Activated CD8-positive, alpha-beta T cell treated with anti-CD3 and anti-CD28 coated beads for 36 hours (primary cell): ENCODE measurements at regions not wholly inside any gene's neighbourhood (a gene's known extent, or its start where the extent isn't known, plus 50 kb on each side); places are given as distances from the start of the nearest gene placed in this dataset.

Experiments used
- ATAC-seq: fragments of 200-7000 bp; cut with Tn5 transposase; one replicate; pipeline ENCODE4 v1.10.0; 2021; ENCODE audit warnings: mild to moderate bottlenecking, moderate library complexity
- CTCF ChIA-PET: fragments of 350-600 bp; sonication (Branson Sonifier 250); formaldehyde crosslinking; loops from one replicate; lab custom pipeline; 2021; ENCODE audit warnings: antibody characterized with exemption; lab: Charles Lee
- POLR2A ChIA-PET: fragments of 350-600 bp; sonication (Branson Sonifier 250); formaldehyde crosslinking; loops from one replicate; lab custom pipeline; 2021; ENCODE audit warnings: antibody characterized with exemption; lab: Charles Lee
- DNase-seq: peaks from one replicate; pipeline ENCODE4 v3.0.0-alpha.2; 2020
- H3K27ac Mint-ChIP-seq: one replicate; pipeline ENCODE4 v1.8.0; 2021; ENCODE audit warnings: mild to moderate bottlenecking, mixed read lengths
- H3K27me3 Mint-ChIP-seq: one replicate; pipeline ENCODE4 v1.8.0; 2021; ENCODE audit warnings: mixed read lengths
- H3K36me3 Mint-ChIP-seq: one replicate; pipeline ENCODE4 v1.8.0; 2021; ENCODE audit warnings: low read depth, mixed read lengths
- H3K4me1 Mint-ChIP-seq: one replicate; pipeline ENCODE4 v1.8.0; 2021; ENCODE audit warnings: low read depth, mixed read lengths
- H3K4me3 Mint-ChIP-seq: one replicate; pipeline ENCODE4 v1.8.0; 2021; ENCODE audit warnings: mild to moderate bottlenecking, moderate library complexity, mixed read lengths
- H3K9me3 Mint-ChIP-seq: one replicate; pipeline ENCODE4 v1.8.0; 2021; ENCODE audit warnings: mixed read lengths
- intact Hi-C: fragments of 100-400 bp; cut with micrococcal nuclease; formaldehyde crosslinking; loops from one replicate; pipeline ENCODE4 v1.10.0; 2022
- TF ChIP-seq, protein P1 (sequence below): fragments of 200-600 bp; IDR thresholded peaks from one replicate; pipeline ENCODE4 v1.8.0; 2022; ENCODE audit warnings: antibody characterized with exemption, mild to moderate bottlenecking

DNA sequence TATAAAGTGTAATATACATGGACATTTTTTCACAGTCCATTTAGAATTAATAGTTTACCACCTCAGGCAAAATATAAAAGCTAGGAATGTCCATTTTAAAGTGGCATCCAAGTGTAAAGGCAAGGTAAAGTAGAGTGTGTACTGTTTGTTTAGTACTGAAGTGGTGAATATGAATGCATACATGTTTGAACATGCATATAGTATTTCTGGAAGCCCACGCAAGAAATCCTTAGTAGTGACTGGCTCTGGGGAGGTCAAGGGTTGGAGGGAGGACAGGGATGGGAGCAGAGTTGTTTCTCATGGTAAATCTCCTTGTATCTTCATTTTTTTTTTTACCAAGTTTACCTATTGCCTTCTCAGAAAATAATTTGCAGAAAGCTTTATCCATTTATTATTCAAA lies 129.2 kb downstream of the UNC5CL start:
- Mint-ChIP-seq H3K9me3 (no peaks in the 10 kb centered on the region), H3K27me3 (peaks cover 12% of the 10 kb centered on the region), H3K36me3 (no peaks in the 10 kb centered on the region), H3K27ac (no peak overlapping the region), H3K4me1 (no peaks in the 10 kb centered on the region), H3K4me3 (no peak overlapping the region)
- intact Hi-C loops: no loop called here
- ChIA-PET CTCF (no interaction called here), POLR2A (no interaction called here)
- TF ChIP-seq, protein P1, sequence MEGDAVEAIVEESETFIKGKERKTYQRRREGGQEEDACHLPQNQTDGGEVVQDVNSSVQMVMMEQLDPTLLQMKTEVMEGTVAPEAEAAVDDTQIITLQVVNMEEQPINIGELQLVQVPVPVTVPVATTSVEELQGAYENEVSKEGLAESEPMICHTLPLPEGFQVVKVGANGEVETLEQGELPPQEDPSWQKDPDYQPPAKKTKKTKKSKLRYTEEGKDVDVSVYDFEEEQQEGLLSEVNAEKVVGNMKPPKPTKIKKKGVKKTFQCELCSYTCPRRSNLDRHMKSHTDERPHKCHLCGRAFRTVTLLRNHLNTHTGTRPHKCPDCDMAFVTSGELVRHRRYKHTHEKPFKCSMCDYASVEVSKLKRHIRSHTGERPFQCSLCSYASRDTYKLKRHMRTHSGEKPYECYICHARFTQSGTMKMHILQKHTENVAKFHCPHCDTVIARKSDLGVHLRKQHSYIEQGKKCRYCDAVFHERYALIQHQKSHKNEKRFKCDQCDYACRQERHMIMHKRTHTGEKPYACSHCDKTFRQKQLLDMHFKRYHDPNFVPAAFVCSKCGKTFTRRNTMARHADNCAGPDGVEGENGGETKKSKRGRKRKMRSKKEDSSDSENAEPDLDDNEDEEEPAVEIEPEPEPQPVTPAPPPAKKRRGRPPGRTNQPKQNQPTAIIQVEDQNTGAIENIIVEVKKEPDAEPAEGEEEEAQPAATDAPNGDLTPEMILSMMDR: no peak
- DNase-seq (no peak), ATAC-seq (no peak)

DNA sequence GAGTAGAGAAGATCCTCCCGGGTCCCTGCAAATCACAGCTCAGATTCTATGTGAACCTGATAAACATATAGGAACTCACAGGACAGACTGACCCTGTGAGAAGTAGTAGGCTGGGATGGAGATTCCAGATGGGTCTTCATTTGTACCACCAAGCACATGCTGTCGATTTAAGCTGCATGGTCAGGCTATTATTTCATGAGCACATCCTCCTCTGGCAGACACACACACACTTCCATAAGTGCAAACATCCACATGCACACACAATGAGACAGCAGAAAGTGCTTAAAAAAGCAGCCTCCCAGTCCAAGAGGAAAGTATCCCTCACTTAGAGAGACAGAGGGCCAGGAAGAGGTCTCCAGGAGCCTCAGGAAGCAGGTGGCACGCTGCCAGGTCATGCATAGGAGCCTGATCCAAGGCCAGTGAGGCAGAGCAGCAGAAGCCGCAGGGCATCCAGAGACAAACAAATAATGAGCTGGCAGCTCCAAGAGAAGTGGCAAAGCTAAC lies 131.8 kb downstream of the UNC5CL start:
- POLR2A ChIA-PET: no interaction called here
- intact Hi-C loops: no loop called here
- no peaks in the 10 kb centered on the region for H3K36me3 Mint-ChIP-seq
- peaks cover 11% of the 10 kb centered on the region for H3K27me3 Mint-ChIP-seq
- H3K4me3 Mint-ChIP-seq: no peak overlapping the region
- no peak for DNase-seq
- no peaks in the 10 kb centered on the region for H3K9me3 Mint-ChIP-seq
- CTCF ChIA-PET: interaction anchor here (0.9 kb wide), 1 partner anchor 73 kb away, joined by 4 read pairs; no protein-coding TSS in a partner anchor
- TF ChIP-seq, protein P1: no peak
- no peak overlapping the region for H3K27ac Mint-ChIP-seq
- no peaks in the 10 kb centered on the region for H3K4me1 Mint-ChIP-seq
- no peak for ATAC-seq

GRCh38 chr6:40906759-40907158 lies 132.3 kb downstream of the UNC5CL start:
- DNase-seq: no peak
- TF ChIP-seq, protein P1: no peak
- H3K27ac Mint-ChIP-seq: no peak overlapping the region
- no peak overlapping the region for H3K4me3 Mint-ChIP-seq
- H3K36me3 Mint-ChIP-seq: no peaks in the 10 kb centered on the region
- POLR2A ChIA-PET: no interaction called here
- no peaks in the 10 kb centered on the region for H3K4me1 Mint-ChIP-seq
- intact Hi-C loops: no loop called here
- H3K9me3 Mint-ChIP-seq: no peaks in the 10 kb centered on the region
- ATAC-seq: no peak
- peaks cover 11% of the 10 kb centered on the region for H3K27me3 Mint-ChIP-seq
- CTCF ChIA-PET: no interaction called here

- intact Hi-C loops: no loop called here
- H3K4me1 Mint-ChIP-seq: no peaks in the 10 kb centered on the region
- ChIA-PET CTCF (interaction anchor here (1.0 kb wide), 1 partner anchor 11 kb away, joined by 3 read pairs; no protein-coding TSS in a partner anchor), POLR2A (no interaction called here)
- DNase-seq: no peak
- peaks cover 10% of the 10 kb centered on the region for H3K27me3 Mint-ChIP-seq
- no peaks in the 10 kb centered on the region for H3K36me3 Mint-ChIP-seq
- H3K27ac Mint-ChIP-seq: no peak overlapping the region
- ATAC-seq: no peak
- H3K9me3 Mint-ChIP-seq: no peaks in the 10 kb centered on the region
- H3K4me3 Mint-ChIP-seq: no peak overlapping the region
- TF ChIP-seq, protein P1: no peak
Measured at GRCh38 chr6:40904583-40905194, 134.3 kb downstream of the UNC5CL start.

- Mint-ChIP-seq H3K27ac (no peak overlapping the region), H3K9me3 (no peaks in the 10 kb centered on the region), H3K36me3 (no peaks in the 10 kb centered on the region), H3K27me3 (peaks cover 10% of the 10 kb centered on the region), H3K4me3 (no peak overlapping the region), H3K4me1 (no peaks in the 10 kb centered on the region)
- DNase-seq: no peak
- TF ChIP-seq, protein P1: no peak
- ChIA-PET CTCF (interaction anchor here (0.8 kb wide), 1 partner anchor 125 kb away, joined by 3 read pairs; no protein-coding TSS in a partner anchor), POLR2A (no interaction called here)
- no peak for ATAC-seq
- intact Hi-C loops: no loop called here
Measured at GRCh38 chr6:40903456-40903855, 135.6 kb downstream of the UNC5CL start.
